Astrocyte of the hippocampus (primary cell): ENCODE measurements at regions not wholly inside any gene's neighbourhood (a gene's known extent, or its start where the extent isn't known, plus 50 kb on each side); places are given as distances from the start of the nearest gene placed in this dataset.
"Not testable (repeated sequence)": the region's sequence is repeated elsewhere in the genome, so short reads cannot be mapped to it uniquely, and the experiment has no call there.

Experiments used
- DNase-seq: peaks from one replicate; pipeline ENCODE4 v3.0.0; 2011; ENCODE audit warnings: low read depth, low spot score

GRCh38 chr4:110424144-110424543 is 51.8 kb upstream of the ENPEP start:
- peak; percentile 3 for DNase-seq

GRCh38 chr4:110418641-110419040 is 57.3 kb upstream of the ENPEP start:
- no peak for DNase-seq

- DNase-seq = no peak
These were observed 58.8 kb upstream of the ENPEP start for GRCh38 chr4:110417136-110417535.

- no peak for DNase-seq
These were observed 60.5 kb upstream of the ENPEP start for GRCh38 chr4:110415478-110415877.

GRCh38 chr4:110415041-110415440 is 60.9 kb upstream of the ENPEP start:
- DNase-seq = no peak

- DNase-seq = no peak
These were observed 61.4 kb upstream of the ENPEP start for GRCh38 chr4:110414561-110414920.

- DNase-seq = peak; percentile 48
These were observed 62.0 kb upstream of the ENPEP start for GRCh38 chr4:110413807-110414560.

GRCh38 chr4:110412354-110413065 is 63.4 kb upstream of the ENPEP start:
- DNase-seq = no peak

GRCh38 chr4:110411574-110412011 is 64.4 kb upstream of the ENPEP start:
- no peak for DNase-seq

GRCh38 chr4:110410853-110411573 is 64.9 kb upstream of the ENPEP start:
- DNase-seq = not testable (repeated sequence)

GRCh38 chr4:110400086-110400485 is 75.9 kb upstream of the ENPEP start:
- DNase-seq = no peak

GRCh38 chr4:110399046-110399445 is 76.9 kb upstream of the ENPEP start:
- not testable (repeated sequence) for DNase-seq

- no peak for DNase-seq
These were observed 79.0 kb upstream of the ENPEP start for GRCh38 chr4:110396963-110397362.

GRCh38 chr4:110395421-110395820 is 80.5 kb upstream of the ENPEP start:
- no peak for DNase-seq

- no peak for DNase-seq
These were observed 81.1 kb upstream of the ENPEP start for GRCh38 chr4:110394871-110395270.

- DNase-seq = no peak
These were observed 94.2 kb upstream of the ENPEP start for GRCh38 chr4:110381784-110382183.

- no peak for DNase-seq
These were observed 103.5 kb upstream of the ENPEP start for GRCh38 chr4:110372485-110372884.

- DNase-seq = peak; percentile 16
These were observed 104.8 kb upstream of the ENPEP start for GRCh38 chr4:110371016-110371770.

GRCh38 chr4:110368409-110368808 is 107.5 kb upstream of the ENPEP start:
- no peak for DNase-seq

- DNase-seq = no peak
These were observed 108.8 kb upstream of the ENPEP start for GRCh38 chr4:110367156-110367555.

GRCh38 chr4:110365761-110366160 is 110.2 kb upstream of the ENPEP start:
- DNase-seq = no peak
